GM18951 (cell line): ENCODE measurements at regions not wholly inside any gene's neighbourhood (a gene's known extent, or its start where the extent isn't known, plus 50 kb on each side); places are given as distances from the start of the nearest gene placed in this dataset.

ENCODE experiments used
- POLR2A ChIP-seq: IDR thresholded peaks from 4 replicates; pipeline ENCODE4 v1.6.1; 2011; ENCODE audit warnings: mild to moderate bottlenecking; ENCODE audit not compliant: insufficient read length, insufficient read depth; ENCODE audit errors: extremely low read depth
- in situ Hi-C: fragments of 300-500 bp; cut with MboI; formaldehyde crosslinking; loops from one replicate; pipeline ENCODE4 v1.12.0; 2022; ENCODE audit warnings: low sequenced_read_pairs, mixed read lengths, inconsistent platforms; ENCODE audit not compliant: unreplicated experiment

DNA sequence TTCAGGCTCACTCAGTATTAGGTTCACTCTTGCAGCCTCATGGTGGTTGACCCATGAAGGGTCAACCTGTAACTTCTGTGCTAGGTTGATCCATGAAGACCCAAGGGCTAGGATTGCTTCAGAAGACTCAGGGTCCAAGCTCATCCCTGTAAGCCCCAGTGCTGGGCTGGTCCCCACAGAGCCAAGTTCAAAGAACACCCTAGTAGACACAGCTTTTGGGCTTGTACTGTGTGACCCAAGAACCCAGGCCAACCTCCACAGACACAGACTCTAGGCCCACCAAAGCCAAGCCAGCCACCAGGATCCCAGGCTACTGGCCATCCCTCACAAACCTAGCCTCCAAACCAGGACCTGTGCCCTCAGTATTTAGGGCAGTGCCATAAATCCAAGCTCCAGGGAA lies 1020.6 kb downstream of the SLC16A7 start:
- in situ Hi-C loops: no loop called here
- TF ChIP-seq POLR2A: no peak

- no peak for TF ChIP-seq POLR2A
Measured at GRCh38 chr12:60630796-60631195, 1035.0 kb downstream of the SLC16A7 start.

DNA sequence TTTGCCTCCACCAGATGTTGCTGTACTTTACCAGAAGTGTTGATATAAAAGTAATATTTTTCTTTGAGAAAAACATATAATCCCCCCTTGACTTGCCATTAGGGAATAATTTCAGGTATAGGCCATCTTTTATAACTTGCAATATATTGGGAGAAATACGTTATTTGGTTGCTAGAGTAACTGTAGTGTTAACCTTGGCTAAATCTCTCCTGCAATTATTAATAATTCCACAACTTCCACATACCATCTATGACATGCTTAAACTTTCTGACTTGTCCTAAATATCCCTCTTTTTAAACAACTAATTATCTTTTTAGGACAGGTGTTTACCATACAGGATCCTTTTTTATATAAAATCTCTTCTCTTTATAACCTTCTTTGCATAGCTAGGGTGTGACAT lies 1048.2 kb downstream of the SLC16A7 start:
- no peak for TF ChIP-seq POLR2A
- in situ Hi-C loops: no loop called here

More at GRCh38 chr12:60630796-60631195, 1035.0 kb downstream of the SLC16A7 start:
- in situ Hi-C loops: no loop called here

DNA sequence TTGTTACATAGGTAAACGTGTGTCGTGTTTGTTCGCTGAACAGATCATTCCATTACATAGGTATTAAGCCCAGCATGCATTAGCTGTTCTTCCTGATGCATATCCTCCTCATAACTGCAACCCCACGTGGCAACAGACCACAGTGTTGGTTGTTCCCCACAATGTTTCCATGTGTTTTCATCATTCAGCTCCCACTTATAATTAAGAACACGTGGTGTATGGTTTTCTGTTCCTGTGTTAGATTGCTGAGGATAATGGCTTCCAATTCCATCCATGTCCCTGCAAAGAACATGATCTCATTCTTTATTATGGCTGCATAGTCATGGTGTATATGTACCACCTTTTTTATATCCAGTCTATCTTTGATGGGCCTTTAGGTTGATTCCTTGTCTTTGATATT lies 1071.1 kb downstream of the SLC16A7 start:
- in situ Hi-C loops: no loop called here
- no peak for TF ChIP-seq POLR2A

DNA sequence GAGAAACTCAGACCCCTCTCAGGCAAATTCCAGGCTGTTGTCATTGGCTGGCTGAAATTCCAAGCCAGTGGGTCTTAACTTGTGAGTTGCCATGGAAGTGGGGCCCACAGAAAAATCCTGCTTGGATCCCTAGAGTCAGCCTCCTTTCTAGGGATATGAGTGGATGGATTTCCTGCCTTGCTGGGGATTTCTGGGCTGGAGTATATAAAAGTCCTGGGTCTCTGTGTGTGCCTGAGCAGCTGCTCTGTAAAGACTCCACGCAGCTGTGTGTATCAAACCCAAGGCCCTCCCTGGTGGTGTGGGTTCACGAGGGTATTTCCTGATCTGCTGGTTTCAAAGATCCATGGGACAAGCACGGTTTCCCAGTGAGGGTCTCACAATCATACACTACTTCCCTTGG lies 1077.1 kb downstream of the SLC16A7 start:
- in situ Hi-C loops: no loop called here
- TF ChIP-seq POLR2A: no peak

GRCh38 chr12:60684988-60685655 lies 1089.3 kb downstream of the SLC16A7 start:
- in situ Hi-C loops: no loop called here

DNA sequence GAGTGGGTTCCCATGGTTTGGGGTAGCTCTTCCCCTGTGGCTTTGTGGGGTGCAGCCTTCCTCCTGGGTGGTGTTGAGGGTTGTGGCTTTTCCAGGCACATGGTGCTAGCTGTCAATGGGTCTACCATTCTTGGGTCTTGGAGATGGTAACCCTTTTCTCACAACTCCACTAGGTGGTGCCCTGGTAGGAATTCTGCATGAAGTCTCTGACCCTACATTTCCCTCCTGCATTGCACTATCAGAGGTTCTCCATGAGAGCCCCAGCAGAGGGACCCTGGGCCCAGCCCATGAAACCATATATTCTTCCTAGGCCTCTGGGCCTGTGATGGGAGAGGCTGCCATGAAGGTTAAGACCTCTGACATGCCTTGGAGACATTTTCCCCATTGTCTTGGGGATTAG lies 1093.3 kb downstream of the SLC16A7 start:
- in situ Hi-C loops: no loop called here
- no peak for TF ChIP-seq POLR2A

More at GRCh38 chr12:60684988-60685655, 1089.3 kb downstream of the SLC16A7 start:
- TF ChIP-seq POLR2A: no peak

- no peak for TF ChIP-seq POLR2A
- in situ Hi-C loops: no loop called here
Measured at GRCh38 chr12:60693019-60693626, 1097.3 kb downstream of the SLC16A7 start.

- in situ Hi-C loops: no loop called here
- no peak for TF ChIP-seq POLR2A
Measured at GRCh38 chr12:60704171-60704914, 1108.5 kb downstream of the SLC16A7 start.

DNA sequence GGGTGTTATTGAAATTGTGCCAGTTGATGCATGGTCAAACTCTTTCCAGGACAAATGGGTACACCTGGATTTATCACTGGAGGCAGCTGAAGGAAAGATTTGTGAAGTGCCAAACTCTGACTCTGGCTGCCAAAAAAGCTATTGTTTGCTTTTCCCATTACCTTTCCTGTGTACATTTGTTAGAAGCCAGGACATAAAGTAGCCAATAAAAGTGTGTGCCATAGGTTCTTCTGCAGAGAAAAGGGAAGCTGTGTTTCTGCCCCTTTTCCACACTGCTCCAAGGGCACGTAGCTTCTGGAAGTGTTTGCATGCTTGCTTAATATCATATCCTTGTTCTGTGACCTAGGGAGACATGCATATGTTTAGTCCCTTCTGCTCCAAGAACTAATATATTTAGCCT lies 1114.4 kb downstream of the SLC16A7 start:
- in situ Hi-C loops: no loop called here
- no peak for TF ChIP-seq POLR2A

DNA sequence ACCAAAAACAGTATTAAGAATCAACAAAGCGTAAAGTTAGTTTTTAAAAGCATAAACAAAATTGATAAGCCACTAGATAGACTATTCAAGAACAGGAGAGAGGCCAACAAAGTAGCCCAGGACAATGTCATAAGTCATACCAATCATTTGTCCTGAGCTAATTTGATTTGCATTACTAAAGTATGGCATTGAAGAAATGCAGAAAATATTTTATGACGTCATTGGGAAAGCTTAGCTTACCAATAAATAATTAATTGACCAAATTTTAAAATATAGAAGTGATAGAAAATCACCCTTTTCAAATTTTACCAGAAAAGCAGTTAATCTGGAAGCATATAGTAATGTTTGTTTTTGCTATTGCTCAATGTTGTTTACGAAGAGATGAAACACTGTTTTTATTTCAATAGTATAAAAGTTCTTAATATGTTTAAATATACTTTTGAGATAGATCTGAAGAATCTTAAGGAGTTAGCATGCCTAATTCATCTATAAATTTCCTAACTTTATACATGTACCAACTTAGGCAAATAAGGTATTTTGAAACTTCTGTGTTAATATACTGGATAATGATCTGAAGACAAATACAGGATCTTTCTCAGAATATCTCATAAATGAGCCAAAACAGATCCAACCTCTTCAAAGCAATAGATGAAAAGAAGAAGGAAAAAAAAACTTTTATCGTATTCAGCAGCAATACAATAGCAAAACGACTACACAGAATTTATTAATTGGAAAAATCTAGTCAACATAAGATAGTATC lies 1118.5 kb downstream of the SLC16A7 start:
- in situ Hi-C loops: no loop called here
- no peak for TF ChIP-seq POLR2A

DNA sequence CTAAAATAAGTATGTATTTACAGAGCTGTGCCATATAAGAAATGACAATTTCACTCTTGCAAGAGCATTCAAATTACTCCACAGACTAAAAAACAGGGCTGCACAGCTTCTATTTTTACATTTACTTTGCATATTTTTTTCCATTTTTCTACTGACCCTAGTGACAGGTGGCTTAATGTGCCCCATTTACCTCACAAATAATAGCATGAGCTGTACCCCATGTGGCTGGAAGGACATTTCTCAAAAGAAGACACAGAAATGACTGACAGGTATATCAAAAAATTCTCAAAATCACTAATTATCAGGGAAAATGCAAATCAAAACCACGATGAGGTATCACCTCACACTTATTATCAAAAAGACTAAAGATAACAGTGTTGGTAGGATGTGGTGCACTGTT lies 1128.6 kb downstream of the SLC16A7 start:
- in situ Hi-C loops: no loop called here
- no peak for TF ChIP-seq POLR2A

DNA sequence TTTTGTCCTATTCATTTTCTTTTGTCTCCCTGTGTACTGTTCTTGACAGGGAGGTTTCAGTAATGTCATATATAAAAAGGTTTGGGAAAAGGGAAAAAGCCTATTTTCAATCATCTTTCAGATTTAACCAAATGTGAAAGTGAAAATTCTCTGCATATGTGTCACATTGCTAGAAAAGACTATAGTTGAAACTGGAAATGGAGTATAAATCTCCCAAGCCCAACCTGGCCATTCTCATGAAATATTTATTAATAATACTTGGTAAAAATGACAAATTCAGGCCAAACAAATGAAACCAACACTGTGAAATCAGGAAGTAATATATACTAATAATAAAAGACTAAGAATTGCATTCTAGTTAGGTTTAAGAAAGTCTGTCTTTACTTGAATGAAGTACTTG lies 1129.2 kb downstream of the SLC16A7 start:
- no peak for TF ChIP-seq POLR2A
- in situ Hi-C loops: no loop called here

GRCh38 chr12:60752589-60752988 lies 1156.8 kb downstream of the SLC16A7 start:
- no peak for TF ChIP-seq POLR2A
- in situ Hi-C loops: no loop called here

DNA sequence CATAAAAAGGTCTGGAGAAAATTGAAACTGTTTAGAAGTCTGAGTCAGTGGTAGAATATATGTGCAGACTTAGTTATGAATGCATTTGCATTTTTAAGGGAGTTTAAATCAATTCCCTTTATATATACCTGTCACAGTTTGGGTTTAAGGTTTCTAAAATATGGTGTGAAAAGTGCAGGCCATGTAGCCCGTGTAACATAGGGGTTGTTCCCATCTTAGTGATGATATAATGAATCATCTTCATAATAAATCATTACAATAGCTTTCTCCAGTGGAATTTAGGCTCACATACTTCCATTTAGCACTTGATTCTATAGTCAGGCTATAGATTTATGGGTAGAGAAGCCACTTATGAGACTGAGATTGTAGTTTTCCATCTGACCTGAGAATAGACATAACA lies 1162.4 kb downstream of the SLC16A7 start:
- in situ Hi-C loops: no loop called here

More for the DNA sequence above, 1162.4 kb downstream of the SLC16A7 start:
- no peak for TF ChIP-seq POLR2A
